ENCODE measurements at regions not wholly inside any gene's neighbourhood (a gene's known extent, or its start where the extent isn't known, plus 50 kb on each side); places are given as distances from the start of the nearest gene placed in this dataset.

- Histone ChIP-seq H3K9ac (ENCODE audit: low read length in 5 of 5) (no peak overlapping the region), H3K9me3 (ENCODE audit: control insufficient read depth in 5 of 5, low read length in 5 of 5) (no peaks in the 10 kb centered on the region), H3K4me1 (ENCODE audit: control insufficient read depth in 5 of 5, insufficient read depth in 5 of 5, low read length in 5 of 5) (peaks cover 7 to 17% (median 13%) of the 10 kb centered on the region in 5 donors), H3K27ac (ENCODE audit: low read depth, low read length) (no peak overlapping the region), H3K4me3 (ENCODE audit: low read depth in 1 of 5, low read length in 5 of 5) (no peak overlapping the region), H3K27me3 (ENCODE audit: control insufficient read depth in 5 of 5, insufficient read depth in 4 of 5, low read length in 5 of 5) (no peaks in the 10 kb centered on the region), H3K36me3 (ENCODE audit: control insufficient read depth in 5 of 5, insufficient read depth in 5 of 5, low read length in 5 of 5) (no peaks in the 10 kb centered on the region)
Measured at GRCh38 chr7:17680943-17681351, 259.3 kb downstream of the SNX13 start.

GRCh38 chr7:17681965-17682364 lies 258.3 kb downstream of the SNX13 start:
- Histone ChIP-seq H3K27me3 (ENCODE audit: control insufficient read depth in 5 of 5, insufficient read depth in 4 of 5, low read length in 5 of 5) (no peaks in the 10 kb centered on the region), H3K4me3 (ENCODE audit: low read depth in 1 of 5, low read length in 5 of 5) (no peak overlapping the region), H3K9me3 (ENCODE audit: control insufficient read depth in 5 of 5, low read length in 5 of 5) (no peaks in the 10 kb centered on the region), H3K4me1 (ENCODE audit: control insufficient read depth in 5 of 5, insufficient read depth in 5 of 5, low read length in 5 of 5) (peaks cover 7 to 17% (median 13%) of the 10 kb centered on the region in 5 donors), H3K27ac (ENCODE audit: low read depth, low read length) (no peak overlapping the region), H3K9ac (ENCODE audit: low read length in 5 of 5) (no peak overlapping the region), H3K36me3 (ENCODE audit: control insufficient read depth in 5 of 5, insufficient read depth in 5 of 5, low read length in 5 of 5) (no peaks in the 10 kb centered on the region)

- H3K27ac ChIP-seq (ENCODE audit: low read depth, low read length), result no peak overlapping the region
- no peak overlapping the region for H3K9ac ChIP-seq (ENCODE audit: low read length in 5 of 5)
- H3K4me3 ChIP-seq (ENCODE audit: low read depth in 1 of 5, low read length in 5 of 5), result no peak overlapping the region
- H3K27me3 ChIP-seq (ENCODE audit: control insufficient read depth in 5 of 5, insufficient read depth in 4 of 5, low read length in 5 of 5), result no peaks in the 10 kb centered on the region
- H3K9me3 ChIP-seq (ENCODE audit: control insufficient read depth in 5 of 5, low read length in 5 of 5), result no peaks in the 10 kb centered on the region
- H3K36me3 ChIP-seq (ENCODE audit: control insufficient read depth in 5 of 5, insufficient read depth in 5 of 5, low read length in 5 of 5), result no peaks in the 10 kb centered on the region
- peaks cover 7 to 17% (median 13%) of the 10 kb centered on the region in 5 donors for H3K4me1 ChIP-seq (ENCODE audit: control insufficient read depth in 5 of 5, insufficient read depth in 5 of 5, low read length in 5 of 5)
Measured at GRCh38 chr7:17682586-17682985, 257.7 kb downstream of the SNX13 start.

GRCh38 chr7:17685141-17685540 lies 255.2 kb downstream of the SNX13 start:
- Histone ChIP-seq H3K4me3 (ENCODE audit: low read depth in 1 of 5, low read length in 5 of 5) (no peak overlapping the region), H3K27me3 (ENCODE audit: control insufficient read depth in 5 of 5, insufficient read depth in 4 of 5, low read length in 5 of 5) (no peaks in the 10 kb centered on the region), H3K4me1 (ENCODE audit: control insufficient read depth in 5 of 5, insufficient read depth in 5 of 5, low read length in 5 of 5) (peaks cover 0 to 8% (median 3%) of the 10 kb centered on the region in 5 donors), H3K36me3 (ENCODE audit: control insufficient read depth in 5 of 5, insufficient read depth in 5 of 5, low read length in 5 of 5) (no peaks in the 10 kb centered on the region), H3K27ac (ENCODE audit: low read depth, low read length) (no peak overlapping the region), H3K9me3 (ENCODE audit: control insufficient read depth in 5 of 5, low read length in 5 of 5) (peaks cover 0 to 4% (median 0%) of the 10 kb centered on the region in 5 donors), H3K9ac (ENCODE audit: low read length in 5 of 5) (no peak overlapping the region)

- H3K27ac ChIP-seq (ENCODE audit: low read depth, low read length), result no peak overlapping the region
- peaks cover 0 to 4% (median 0%) of the 10 kb centered on the region in 5 donors for H3K9me3 ChIP-seq (ENCODE audit: control insufficient read depth in 5 of 5, low read length in 5 of 5)
- no peaks in the 10 kb centered on the region for H3K36me3 ChIP-seq (ENCODE audit: control insufficient read depth in 5 of 5, insufficient read depth in 5 of 5, low read length in 5 of 5)
- no peak overlapping the region for H3K9ac ChIP-seq (ENCODE audit: low read length in 5 of 5)
- H3K4me3 ChIP-seq (ENCODE audit: low read depth in 1 of 5, low read length in 5 of 5), result no peak overlapping the region
- H3K27me3 ChIP-seq (ENCODE audit: control insufficient read depth in 5 of 5, insufficient read depth in 4 of 5, low read length in 5 of 5), result no peaks in the 10 kb centered on the region
- no peaks in the 10 kb centered on the region for H3K4me1 ChIP-seq (ENCODE audit: control insufficient read depth in 5 of 5, insufficient read depth in 5 of 5, low read length in 5 of 5)
Measured at GRCh38 chr7:17687361-17687760, 252.9 kb downstream of the SNX13 start.

- no peak overlapping the region for H3K27ac ChIP-seq (ENCODE audit: low read depth, low read length)
Measured at GRCh38 chr7:17689361-17689902, 250.9 kb downstream of the SNX13 start.

GRCh38 chr7:17690030-17690429 lies 250.3 kb downstream of the SNX13 start:
- no peak overlapping the region for H3K27ac ChIP-seq (ENCODE audit: low read depth, low read length)
- H3K4me3 ChIP-seq (ENCODE audit: low read depth in 1 of 5, low read length in 5 of 5), result no peak overlapping the region

More at GRCh38 chr7:17689361-17689902, 250.9 kb downstream of the SNX13 start:
- Histone ChIP-seq H3K9me3 (ENCODE audit: control insufficient read depth in 5 of 5, low read length in 5 of 5) (peaks cover 0 to 4% (median 0%) of the 10 kb centered on the region in 5 donors), H3K9ac (ENCODE audit: low read length in 5 of 5) (no peak overlapping the region), H3K27me3 (ENCODE audit: control insufficient read depth in 5 of 5, insufficient read depth in 4 of 5, low read length in 5 of 5) (no peaks in the 10 kb centered on the region), H3K4me3 (ENCODE audit: low read depth in 1 of 5, low read length in 5 of 5) (no peak overlapping the region), H3K4me1 (ENCODE audit: control insufficient read depth in 5 of 5, insufficient read depth in 5 of 5, low read length in 5 of 5) (no peaks in the 10 kb centered on the region), H3K36me3 (ENCODE audit: control insufficient read depth in 5 of 5, insufficient read depth in 5 of 5, low read length in 5 of 5) (no peaks in the 10 kb centered on the region)

GRCh38 chr7:17696422-17696821 lies 243.9 kb downstream of the SNX13 start:
- H3K36me3 ChIP-seq (ENCODE audit: control insufficient read depth in 5 of 5, insufficient read depth in 5 of 5, low read length in 5 of 5), result no peaks in the 10 kb centered on the region
- no peak overlapping the region for H3K4me3 ChIP-seq (ENCODE audit: low read depth in 1 of 5, low read length in 5 of 5)
- peaks cover 2 to 24% (median 19%) of the 10 kb centered on the region in 5 donors for H3K9me3 ChIP-seq (ENCODE audit: control insufficient read depth in 5 of 5, low read length in 5 of 5)
- no peaks in the 10 kb centered on the region for H3K4me1 ChIP-seq (ENCODE audit: control insufficient read depth in 5 of 5, insufficient read depth in 5 of 5, low read length in 5 of 5)
- no peak overlapping the region for H3K9ac ChIP-seq (ENCODE audit: low read length in 5 of 5)
- no peaks in the 10 kb centered on the region for H3K27me3 ChIP-seq (ENCODE audit: control insufficient read depth in 5 of 5, insufficient read depth in 4 of 5, low read length in 5 of 5)
- H3K27ac ChIP-seq (ENCODE audit: low read depth, low read length), result no peak overlapping the region

More at GRCh38 chr7:17690030-17690429, 250.3 kb downstream of the SNX13 start:
- Histone ChIP-seq H3K9ac (ENCODE audit: low read length in 5 of 5) (no peak overlapping the region), H3K4me1 (ENCODE audit: control insufficient read depth in 5 of 5, insufficient read depth in 5 of 5, low read length in 5 of 5) (no peaks in the 10 kb centered on the region), H3K9me3 (ENCODE audit: control insufficient read depth in 5 of 5, low read length in 5 of 5) (peaks cover 0 to 4% (median 0%) of the 10 kb centered on the region in 5 donors), H3K36me3 (ENCODE audit: control insufficient read depth in 5 of 5, insufficient read depth in 5 of 5, low read length in 5 of 5) (no peaks in the 10 kb centered on the region), H3K27me3 (ENCODE audit: control insufficient read depth in 5 of 5, insufficient read depth in 4 of 5, low read length in 5 of 5) (no peaks in the 10 kb centered on the region)

- peak overlapping the region; percentile 19 for H3K27ac ChIP-seq (ENCODE audit: low read depth, low read length)
- H3K9ac ChIP-seq (ENCODE audit: low read length in 5 of 5), result no peak overlapping the region
- H3K27me3 ChIP-seq (ENCODE audit: control insufficient read depth in 5 of 5, insufficient read depth in 4 of 5, low read length in 5 of 5), result no peaks in the 10 kb centered on the region
- H3K4me1 ChIP-seq (ENCODE audit: control insufficient read depth in 5 of 5, insufficient read depth in 5 of 5, low read length in 5 of 5), result no peaks in the 10 kb centered on the region
- no peak overlapping the region for H3K4me3 ChIP-seq (ENCODE audit: low read depth in 1 of 5, low read length in 5 of 5)
- H3K36me3 ChIP-seq (ENCODE audit: control insufficient read depth in 5 of 5, insufficient read depth in 5 of 5, low read length in 5 of 5), result no peaks in the 10 kb centered on the region
- H3K9me3 ChIP-seq (ENCODE audit: control insufficient read depth in 5 of 5, low read length in 5 of 5), result peaks cover 2 to 24% (median 19%) of the 10 kb centered on the region in 5 donors
Measured at GRCh38 chr7:17697128-17697881, 243.0 kb downstream of the SNX13 start.

GRCh38 chr7:17699696-17700095 lies 240.6 kb downstream of the SNX13 start:
- Histone ChIP-seq H3K9me3 (ENCODE audit: control insufficient read depth in 5 of 5, low read length in 5 of 5) (peaks cover 2 to 24% (median 19%) of the 10 kb centered on the region in 5 donors), H3K9ac (ENCODE audit: low read length in 5 of 5) (no peak overlapping the region), H3K4me3 (ENCODE audit: low read depth in 1 of 5, low read length in 5 of 5) (no peak overlapping the region), H3K4me1 (ENCODE audit: control insufficient read depth in 5 of 5, insufficient read depth in 5 of 5, low read length in 5 of 5) (no peaks in the 10 kb centered on the region), H3K27ac (ENCODE audit: low read depth, low read length) (no peak overlapping the region), H3K27me3 (ENCODE audit: control insufficient read depth in 5 of 5, insufficient read depth in 4 of 5, low read length in 5 of 5) (no peaks in the 10 kb centered on the region), H3K36me3 (ENCODE audit: control insufficient read depth in 5 of 5, insufficient read depth in 5 of 5, low read length in 5 of 5) (no peaks in the 10 kb centered on the region)
